ENCODE measurements at regions not wholly inside any gene's neighbourhood (a gene's known extent, or its start where the extent isn't known, plus 50 kb on each side); places are given as distances from the start of the nearest gene placed in this dataset.

DNA sequence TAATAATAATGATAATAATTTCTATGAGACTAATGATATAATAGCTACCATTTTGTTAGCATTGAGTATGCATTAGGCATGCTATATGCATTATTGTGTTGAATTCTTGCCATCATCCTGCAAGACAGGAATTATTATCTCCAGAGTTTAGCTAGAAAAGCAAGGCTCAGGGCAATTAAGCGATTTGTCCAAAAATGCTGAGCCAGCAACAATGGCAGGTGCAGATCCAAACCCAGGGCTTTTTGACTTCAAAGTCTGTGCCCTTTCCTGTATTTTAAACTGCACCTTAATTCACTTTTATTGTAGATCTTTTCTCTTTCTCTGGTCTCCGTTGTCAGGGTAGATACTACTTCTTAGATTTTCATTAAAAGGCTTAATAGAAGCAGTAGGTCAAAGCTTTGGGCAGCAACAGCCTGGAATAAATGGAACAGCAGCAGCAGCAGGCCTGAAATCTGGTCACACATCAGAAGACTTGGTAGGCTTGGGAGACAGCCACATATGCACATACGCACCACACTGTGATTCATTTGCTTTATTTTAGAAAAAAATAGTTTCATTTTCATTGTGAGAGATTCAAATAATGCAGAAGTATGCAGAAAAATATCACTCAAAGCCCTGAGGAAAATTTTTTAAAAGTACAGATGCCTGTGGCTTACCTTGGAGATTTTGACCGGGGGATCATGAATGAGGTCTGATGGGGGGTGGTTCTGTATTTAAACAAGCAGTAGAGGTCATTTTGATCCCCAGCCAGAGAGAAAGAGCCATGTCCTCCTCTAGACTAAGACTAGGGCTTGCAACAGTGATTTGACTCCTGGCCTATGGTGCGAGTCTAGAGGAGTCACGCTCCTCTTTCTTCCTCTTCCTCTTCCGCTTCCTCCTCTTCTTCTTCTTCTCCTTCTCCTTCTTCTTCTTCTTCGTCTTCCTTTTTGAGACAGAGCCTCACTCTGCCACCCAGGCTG is 455.7 kb downstream of the TSN start:
- no peak for TF ChIP-seq POLR2A (IDR thresholded peaks at IDR 0.05)
- TF ChIP-seq, protein P1, sequence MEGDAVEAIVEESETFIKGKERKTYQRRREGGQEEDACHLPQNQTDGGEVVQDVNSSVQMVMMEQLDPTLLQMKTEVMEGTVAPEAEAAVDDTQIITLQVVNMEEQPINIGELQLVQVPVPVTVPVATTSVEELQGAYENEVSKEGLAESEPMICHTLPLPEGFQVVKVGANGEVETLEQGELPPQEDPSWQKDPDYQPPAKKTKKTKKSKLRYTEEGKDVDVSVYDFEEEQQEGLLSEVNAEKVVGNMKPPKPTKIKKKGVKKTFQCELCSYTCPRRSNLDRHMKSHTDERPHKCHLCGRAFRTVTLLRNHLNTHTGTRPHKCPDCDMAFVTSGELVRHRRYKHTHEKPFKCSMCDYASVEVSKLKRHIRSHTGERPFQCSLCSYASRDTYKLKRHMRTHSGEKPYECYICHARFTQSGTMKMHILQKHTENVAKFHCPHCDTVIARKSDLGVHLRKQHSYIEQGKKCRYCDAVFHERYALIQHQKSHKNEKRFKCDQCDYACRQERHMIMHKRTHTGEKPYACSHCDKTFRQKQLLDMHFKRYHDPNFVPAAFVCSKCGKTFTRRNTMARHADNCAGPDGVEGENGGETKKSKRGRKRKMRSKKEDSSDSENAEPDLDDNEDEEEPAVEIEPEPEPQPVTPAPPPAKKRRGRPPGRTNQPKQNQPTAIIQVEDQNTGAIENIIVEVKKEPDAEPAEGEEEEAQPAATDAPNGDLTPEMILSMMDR (IDR thresholded peaks at IDR 0.05), result no peak

Data from ovary (tissue), 3 donors.